ENCODE measurements at regions not wholly inside any gene's neighbourhood (a gene's known extent, or its start where the extent isn't known, plus 50 kb on each side); places are given as distances from the start of the nearest gene placed in this dataset.

- TF ChIP-seq CTCF (IDR thresholded peaks at IDR 0.05) (no peak), POLR2A (IDR thresholded peaks at IDR 0.05) (no peak), POLR2AphosphoS5 (IDR thresholded peaks at IDR 0.05) (no peak), EP300 (IDR thresholded peaks at IDR 0.05) (no peak)
These were observed 89.5 kb upstream of the ARX start for GRCh38 chrX:25105221-25105620.
